OCI-M1 (cell line): ENCODE measurements at regions not wholly inside any gene's neighbourhood (a gene's known extent, or its start where the extent isn't known, plus 50 kb on each side); places are given as distances from the start of the nearest gene placed in this dataset.
"Not testable (repeated sequence)": the region's sequence is repeated elsewhere in the genome, so short reads cannot be mapped to it uniquely, and the experiment has no call there.

ENCODE experiments used
- DNase-seq: peaks from one replicate; lab custom pipeline; 2025; lab: John Stamatoyannopoulos, UW

GRCh38 chr3:135636596-135636995, 328.9 kb upstream of the PPP2R3A start:
- no peak for DNase-seq

GRCh38 chr3:135637013-135637412, 328.5 kb upstream of the PPP2R3A start:
- no peak for DNase-seq

- no peak for DNase-seq
Observed at GRCh38 chr3:135641761-135642160, 323.8 kb upstream of the PPP2R3A start.

GRCh38 chr3:135645541-135645940, 320.0 kb upstream of the PPP2R3A start:
- no peak for DNase-seq

GRCh38 chr3:135646873-135647272, 318.7 kb upstream of the PPP2R3A start:
- DNase-seq = no peak

GRCh38 chr3:135649361-135649760, 316.2 kb upstream of the PPP2R3A start:
- no peak for DNase-seq

GRCh38 chr3:135650309-135650708, 315.2 kb upstream of the PPP2R3A start:
- no peak for DNase-seq

GRCh38 chr3:135652388-135652787, 313.1 kb upstream of the PPP2R3A start:
- DNase-seq = no peak

GRCh38 chr3:135655328-135655727, 310.2 kb upstream of the PPP2R3A start:
- no peak for DNase-seq

GRCh38 chr3:135658451-135658850, 307.1 kb upstream of the PPP2R3A start:
- DNase-seq = not testable (repeated sequence)

- DNase-seq = no peak
Observed at GRCh38 chr3:135667061-135667460, 298.5 kb upstream of the PPP2R3A start.

- DNase-seq = no peak
Observed at GRCh38 chr3:135674508-135674907, 291.0 kb upstream of the PPP2R3A start.

- DNase-seq = no peak
Observed at GRCh38 chr3:135678386-135678785, 287.1 kb upstream of the PPP2R3A start.

- no peak for DNase-seq
Observed at GRCh38 chr3:135688003-135688402, 277.5 kb upstream of the PPP2R3A start.

- DNase-seq = no peak
Observed at GRCh38 chr3:135690664-135691063, 274.9 kb upstream of the PPP2R3A start.

- no peak for DNase-seq
Observed at GRCh38 chr3:135691240-135691639, 274.3 kb upstream of the PPP2R3A start.

- DNase-seq = no peak
Observed at GRCh38 chr3:135694142-135694541, 271.4 kb upstream of the PPP2R3A start.

- DNase-seq = no peak
Observed at GRCh38 chr3:135699741-135700140, 265.8 kb upstream of the PPP2R3A start.

GRCh38 chr3:135706758-135707375, 258.7 kb upstream of the PPP2R3A start:
- peak; percentile 23 for DNase-seq

GRCh38 chr3:135719449-135719848, 246.1 kb upstream of the PPP2R3A start:
- no peak for DNase-seq

GRCh38 chr3:135728007-135728721, 237.4 kb upstream of the PPP2R3A start:
- DNase-seq = no peak

GRCh38 chr3:135731546-135731945, 234.0 kb upstream of the PPP2R3A start:
- no peak for DNase-seq

GRCh38 chr3:135736740-135737139, 228.8 kb upstream of the PPP2R3A start:
- DNase-seq = peak; percentile 41

- no peak for DNase-seq
Observed at GRCh38 chr3:135739779-135740178, 225.7 kb upstream of the PPP2R3A start.
